GM18861 (cell line): ENCODE measurements at regions not wholly inside any gene's neighbourhood (a gene's known extent, or its start where the extent isn't known, plus 50 kb on each side); places are given as distances from the start of the nearest gene placed in this dataset.
A peak's percentile ranks its signal among the peaks of the same experiment; 100 is the strongest.

Experiments used
- ATAC-seq: cut with Tn5 transposase; IDR thresholded peaks from one replicate; pipeline ENCODE4 v1.9.1; 2021; ENCODE audit not compliant: unreplicated experiment

GRCh38 chr12:13318231-13319015 is 121.9 kb downstream of the EMP1 start:
- no peak for ATAC-seq

- ATAC-seq, result no peak
Measured at GRCh38 chr12:13316587-13317246, 120.2 kb downstream of the EMP1 start.

- ATAC-seq, result no peak
Measured at GRCh38 chr12:13313886-13314285, 117.4 kb downstream of the EMP1 start.

GRCh38 chr12:13311551-13311950 is 115.0 kb downstream of the EMP1 start:
- ATAC-seq, result no peak

- ATAC-seq, result no peak
Measured at GRCh38 chr12:13307143-13307816, 110.8 kb downstream of the EMP1 start.

GRCh38 chr12:13304924-13305323 is 108.4 kb downstream of the EMP1 start:
- ATAC-seq, result no peak

- ATAC-seq, result no peak
Measured at GRCh38 chr12:13299457-13299856, 102.9 kb downstream of the EMP1 start.

- ATAC-seq, result no peak
Measured at GRCh38 chr12:13293096-13293495, 96.6 kb downstream of the EMP1 start.

GRCh38 chr12:13289653-13290289 is 93.2 kb downstream of the EMP1 start:
- no peak for ATAC-seq

- ATAC-seq, result no peak
Measured at GRCh38 chr12:13288937-13289652, 92.6 kb downstream of the EMP1 start.

GRCh38 chr12:13288501-13288900 is 92.0 kb downstream of the EMP1 start:
- ATAC-seq, result no peak

GRCh38 chr12:13283867-13284266 is 87.3 kb downstream of the EMP1 start:
- no peak for ATAC-seq

- ATAC-seq, result no peak
Measured at GRCh38 chr12:13282861-13283260, 86.3 kb downstream of the EMP1 start.

- ATAC-seq, result peak; percentile 73
Measured at GRCh38 chr12:13278249-13278787, 81.8 kb downstream of the EMP1 start.

- ATAC-seq, result no peak
Measured at GRCh38 chr12:13277293-13277692, 80.8 kb downstream of the EMP1 start.

GRCh38 chr12:13275241-13276085 is 78.9 kb downstream of the EMP1 start:
- no peak for ATAC-seq

- no peak for ATAC-seq
Measured at GRCh38 chr12:13273850-13274249, 77.3 kb downstream of the EMP1 start.

GRCh38 chr12:13273097-13273496 is 76.6 kb downstream of the EMP1 start:
- no peak for ATAC-seq

- no peak for ATAC-seq
Measured at GRCh38 chr12:13270817-13271216, 74.3 kb downstream of the EMP1 start.
